Activated CD8-positive, alpha-beta memory T cell treated with anti-CD3 and anti-CD28 coated beads for 36 hours (primary cell): ENCODE measurements at regions not wholly inside any gene's neighbourhood (a gene's known extent, or its start where the extent isn't known, plus 50 kb on each side); places are given as distances from the start of the nearest gene placed in this dataset.
"Not testable (repeated sequence)": the region's sequence is repeated elsewhere in the genome, so short reads cannot be mapped to it uniquely, and the experiment has no call there.

ENCODE experiments used
- CTCF ChIA-PET: fragments of 350-600 bp; sonication (Branson Sonifier 250); formaldehyde crosslinking; loops from one replicate; lab custom pipeline; 2021; ENCODE audit warnings: antibody characterized with exemption; lab: Charles Lee
- POLR2A ChIA-PET: fragments of 350-600 bp; sonication (Branson Sonifier 250); formaldehyde crosslinking; loops from one replicate; lab custom pipeline; 2021; ENCODE audit warnings: antibody characterized with exemption; lab: Charles Lee

DNA sequence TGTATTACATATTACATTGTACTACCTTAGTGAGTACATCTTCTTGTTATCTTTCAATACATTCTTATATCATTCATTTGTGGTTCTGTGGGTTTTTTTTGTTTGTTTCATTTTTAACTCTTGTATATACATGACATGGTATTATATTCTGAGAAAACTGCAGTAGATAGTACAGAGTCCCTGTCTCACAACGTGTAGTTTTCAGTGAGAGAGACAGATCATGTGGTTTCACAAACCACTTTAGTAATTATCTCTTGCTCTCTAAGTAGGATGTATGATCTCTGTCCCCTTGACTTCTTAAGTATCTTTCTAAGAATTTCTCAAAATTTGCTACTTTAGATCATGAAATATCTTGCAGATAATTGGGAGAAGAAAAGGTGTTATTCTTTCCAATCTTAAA, 745.9 kb upstream of the CDH9 start:
- CTCF ChIA-PET, result no interaction called here
- POLR2A ChIA-PET, result no interaction called here

DNA sequence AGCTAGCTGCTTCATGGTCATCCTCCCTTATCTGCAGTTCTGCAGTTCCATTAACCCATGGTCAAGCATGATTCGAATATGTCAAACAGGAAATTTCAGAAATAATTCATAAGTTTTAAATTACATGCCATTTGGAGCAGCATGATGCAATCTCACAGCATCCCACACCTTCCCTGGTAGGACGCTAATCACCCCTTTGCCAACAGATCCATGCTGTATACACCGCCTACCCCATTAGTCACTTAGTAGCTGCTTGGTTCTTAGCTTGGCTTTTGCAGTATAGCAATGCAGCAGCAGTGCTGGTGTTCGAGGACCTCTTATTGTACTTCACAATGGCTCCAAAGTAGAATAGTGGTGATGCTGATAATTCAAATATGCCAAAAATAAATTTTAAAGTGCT, 739.7 kb upstream of the CDH9 start:
- ChIA-PET POLR2A (no interaction called here), CTCF (no interaction called here)

DNA sequence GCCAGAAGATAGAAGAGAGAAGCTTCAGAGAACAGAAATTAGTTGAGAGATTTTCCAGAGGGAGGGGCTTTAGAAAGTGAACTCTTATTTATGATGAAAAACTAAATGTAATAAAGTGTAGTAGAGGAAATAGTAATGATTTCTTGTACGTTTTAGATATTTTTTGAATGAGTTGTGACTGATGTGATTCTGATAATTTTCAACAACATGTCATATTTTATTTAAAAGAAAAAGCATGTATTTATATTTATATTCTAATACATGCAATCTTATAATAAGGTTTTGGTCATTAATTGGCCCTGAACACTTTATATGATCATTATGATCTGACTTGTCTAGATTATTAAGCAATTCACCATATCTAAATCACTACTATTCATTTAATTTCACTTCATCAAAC, 735.2 kb upstream of the CDH9 start:
- ChIA-PET POLR2A (no interaction called here), CTCF (no interaction called here)

DNA sequence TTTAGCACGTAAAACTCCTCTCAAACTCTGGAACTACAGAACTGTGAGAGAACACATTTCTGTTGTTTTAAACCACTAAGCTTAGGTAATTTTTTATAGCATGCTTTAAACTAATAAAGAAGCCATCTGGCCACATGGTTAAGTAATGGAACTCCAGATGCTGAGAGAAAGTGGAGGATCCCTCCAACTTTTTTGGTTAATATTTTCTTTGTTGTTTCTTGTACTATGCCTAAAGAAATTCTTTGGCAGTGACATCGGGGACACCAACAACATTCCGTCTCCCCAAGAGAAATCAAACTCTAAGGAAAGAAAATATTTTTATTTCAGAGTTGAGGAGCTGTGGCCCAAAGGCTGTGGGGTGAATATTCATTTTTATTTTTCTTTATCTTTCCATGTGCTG, 734.8 kb upstream of the CDH9 start:
- ChIA-PET CTCF (no interaction called here), POLR2A (no interaction called here)

DNA sequence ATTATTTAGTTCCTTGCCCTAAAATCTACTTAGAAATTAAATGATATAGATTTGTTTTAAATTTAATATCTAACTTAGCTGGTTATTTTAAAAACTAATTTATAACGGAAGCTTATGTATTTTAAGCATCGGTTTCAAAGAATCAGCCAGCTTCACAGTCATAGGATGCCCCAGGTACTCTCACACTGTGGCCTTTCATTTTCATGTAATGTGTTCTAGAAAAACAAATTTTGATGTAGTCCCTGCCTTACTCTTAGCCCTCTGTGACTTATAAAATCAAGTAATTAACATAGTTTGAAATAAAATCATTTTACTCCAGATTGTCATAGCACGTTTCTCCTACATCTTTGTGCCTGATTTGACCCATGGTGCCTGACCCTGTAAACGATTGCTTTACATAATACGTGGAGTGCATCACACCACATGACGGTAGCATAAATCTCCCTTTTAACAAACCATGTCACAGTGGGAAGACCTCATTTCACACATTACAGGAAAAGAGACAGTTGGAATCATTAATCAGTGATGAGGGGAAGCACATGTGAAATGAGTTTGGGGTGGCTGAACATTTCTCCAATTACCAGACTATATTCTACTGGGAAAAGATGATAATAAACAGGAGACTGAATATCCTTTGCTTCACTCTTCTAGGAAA, 731.5 kb upstream of the CDH9 start:
- POLR2A ChIA-PET, result no interaction called here
- CTCF ChIA-PET, result no interaction called here

DNA sequence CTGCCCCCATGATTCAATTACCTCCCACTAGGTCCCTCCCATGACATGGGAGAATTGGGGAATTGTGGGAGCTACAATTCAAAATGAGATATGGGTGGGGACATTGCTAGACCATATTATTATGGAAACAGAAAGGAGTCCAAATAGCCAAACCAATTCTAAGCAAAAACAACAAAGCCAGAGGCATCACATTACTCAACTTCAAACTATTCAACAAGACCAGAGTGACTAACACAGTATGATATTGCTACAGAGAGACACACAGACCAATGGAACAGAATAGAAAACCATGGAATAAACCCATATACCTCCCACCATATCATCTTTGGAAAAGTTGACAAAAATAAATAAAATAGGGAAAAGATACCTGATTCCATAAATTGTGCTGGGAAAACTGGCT, 710.5 kb upstream of the CDH9 start:
- POLR2A ChIA-PET, result no interaction called here
- CTCF ChIA-PET, result no interaction called here

DNA sequence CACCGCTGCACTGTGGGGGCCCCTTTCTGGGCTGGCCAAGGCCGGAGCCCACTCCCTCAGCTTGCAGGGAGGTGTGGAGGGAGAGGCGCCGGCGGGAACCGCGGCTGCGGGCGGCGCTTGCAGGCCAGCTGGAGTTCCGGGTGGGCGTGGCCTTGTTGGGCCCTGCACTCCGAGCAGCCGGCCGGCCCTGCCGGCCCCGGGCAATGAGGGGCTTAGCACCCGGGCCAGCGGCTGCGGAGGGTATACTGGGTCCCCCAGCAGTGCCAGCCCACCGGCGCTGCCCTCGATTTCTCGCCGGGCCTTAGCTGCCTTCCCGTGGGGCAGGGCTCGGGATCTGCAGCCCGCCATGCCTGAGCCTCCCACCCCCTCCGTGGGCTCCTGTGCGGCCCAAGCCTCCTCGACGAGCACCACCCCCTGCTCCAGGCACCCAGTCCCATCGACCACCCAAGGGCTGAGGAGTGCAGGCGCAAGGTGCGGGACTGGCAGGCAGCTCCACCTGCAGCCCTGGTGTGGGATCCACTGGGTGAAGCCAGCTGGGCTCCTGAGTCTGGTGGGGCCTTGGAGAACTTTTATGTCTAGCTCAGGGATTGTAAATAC, 705.1 kb upstream of the CDH9 start:
- CTCF ChIA-PET, POLR2A ChIA-PET: not testable (repeated sequence)

DNA sequence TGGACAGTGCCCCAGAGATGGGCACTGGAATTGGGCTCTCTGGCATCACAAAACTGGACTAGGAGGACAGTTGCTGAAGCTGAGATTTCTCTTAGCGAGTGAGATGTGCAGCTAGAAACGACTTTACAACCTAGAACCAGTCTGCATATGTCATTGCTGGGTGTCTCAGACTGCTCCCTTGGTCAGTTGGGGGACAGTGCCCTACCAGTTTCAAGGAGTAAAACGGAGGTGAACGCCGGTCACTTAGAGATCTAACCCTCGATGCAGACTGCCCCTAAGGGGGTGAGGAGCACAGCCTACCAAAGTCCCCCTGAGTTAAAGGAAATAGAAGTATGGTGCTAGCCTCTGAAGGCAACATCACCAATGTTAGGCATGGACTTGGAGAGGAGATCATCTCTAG, 704.4 kb upstream of the CDH9 start:
- ChIA-PET POLR2A (no interaction called here), CTCF (no interaction called here)

DNA sequence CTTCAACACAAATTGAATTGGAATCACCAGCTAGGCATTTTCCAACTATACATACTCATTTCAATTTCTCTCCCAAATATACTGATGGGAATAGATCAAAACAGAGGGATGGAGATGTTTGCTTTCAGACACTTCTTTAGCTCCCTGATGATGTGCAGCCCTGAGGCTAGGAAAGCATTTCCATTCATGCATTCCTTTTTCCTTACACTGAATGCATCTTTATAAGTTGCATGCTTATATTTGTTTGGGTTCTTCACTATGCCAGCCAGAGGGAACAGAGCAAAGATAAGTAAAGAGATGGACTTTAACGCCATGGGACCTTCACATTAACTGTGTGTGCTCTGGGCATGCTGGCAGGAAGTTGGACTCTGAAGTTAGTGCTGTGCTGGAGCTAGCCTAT, 696.5 kb upstream of the CDH9 start:
- ChIA-PET POLR2A (no interaction called here), CTCF (no interaction called here)

DNA sequence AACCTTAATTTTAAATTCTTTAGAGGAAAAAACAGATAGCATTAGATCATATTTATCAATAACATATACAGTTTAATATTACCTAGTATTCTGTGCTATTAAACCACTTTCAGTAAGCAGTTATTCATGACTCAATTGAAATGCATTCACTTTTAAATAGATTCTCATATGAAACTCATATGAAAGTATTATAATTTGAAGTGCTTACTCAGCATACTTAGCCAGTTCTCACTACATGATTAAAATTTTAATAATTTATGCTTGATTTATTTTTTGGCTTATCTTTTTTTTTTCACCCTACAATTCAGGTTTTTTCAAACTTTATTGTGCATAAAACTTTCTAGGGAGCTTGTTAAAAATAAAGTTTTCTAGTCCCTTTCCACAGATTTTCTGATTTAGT, 694.9 kb upstream of the CDH9 start:
- ChIA-PET CTCF (no interaction called here), POLR2A (no interaction called here)

DNA sequence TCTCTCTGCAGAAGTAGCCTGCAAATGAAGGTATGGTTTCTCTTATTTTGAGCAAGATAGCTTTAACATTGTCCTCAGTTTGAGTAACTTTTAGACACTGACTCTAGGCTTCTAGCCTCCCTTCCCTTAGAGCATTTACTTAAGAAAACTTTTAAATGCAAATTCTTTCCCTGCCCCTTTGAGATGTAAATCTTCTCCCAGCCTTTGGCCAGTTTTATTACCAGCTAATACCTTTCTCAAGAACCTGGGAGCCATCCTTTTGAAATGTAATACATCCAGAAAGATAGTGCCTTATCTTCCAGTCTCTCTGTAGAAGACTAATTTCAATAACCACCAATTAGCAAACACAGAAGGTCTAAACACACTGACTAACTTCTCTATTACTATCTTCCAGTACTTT, 688.9 kb upstream of the CDH9 start:
- CTCF ChIA-PET, result no interaction called here
- POLR2A ChIA-PET, result no interaction called here

DNA sequence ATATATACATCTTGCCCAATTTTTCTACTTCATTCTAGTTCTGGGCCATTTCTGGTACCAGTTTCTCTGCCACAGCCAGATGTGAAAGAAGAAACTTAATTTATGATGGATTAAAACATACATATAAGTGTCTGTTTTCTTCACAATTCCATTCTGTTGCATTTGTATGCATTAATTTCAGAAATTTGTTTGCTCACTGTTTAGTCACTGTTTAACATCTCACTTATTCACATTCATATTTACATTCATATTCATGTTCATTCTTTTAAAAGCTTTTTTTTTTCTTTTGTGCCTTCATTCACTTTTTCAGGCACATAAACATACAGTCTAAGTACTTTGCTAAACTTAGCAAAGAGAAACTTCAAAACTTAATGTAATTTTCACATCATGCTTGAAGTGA, 684.0 kb upstream of the CDH9 start:
- ChIA-PET POLR2A (no interaction called here), CTCF (no interaction called here)

DNA sequence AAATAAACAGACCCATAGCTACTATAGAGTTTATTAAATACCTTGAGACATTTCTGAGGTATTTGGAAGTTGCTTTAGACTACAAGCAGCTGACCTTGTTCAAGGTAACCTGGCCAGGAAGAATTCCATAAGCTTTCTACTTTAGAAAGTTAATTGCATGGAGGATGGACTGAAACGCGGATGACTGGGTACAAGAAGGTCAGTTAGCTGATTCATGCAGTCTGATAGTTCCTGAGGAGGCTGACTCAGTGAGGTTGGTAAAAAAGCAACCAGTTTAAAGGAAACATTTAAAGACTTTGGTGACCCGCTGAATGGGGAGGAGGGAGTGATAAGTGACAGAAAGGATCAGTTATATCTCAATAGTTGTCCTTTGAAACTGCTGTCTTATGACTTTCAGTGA, 670.1 kb upstream of the CDH9 start:
- CTCF ChIA-PET, result no interaction called here
- POLR2A ChIA-PET, result no interaction called here

DNA sequence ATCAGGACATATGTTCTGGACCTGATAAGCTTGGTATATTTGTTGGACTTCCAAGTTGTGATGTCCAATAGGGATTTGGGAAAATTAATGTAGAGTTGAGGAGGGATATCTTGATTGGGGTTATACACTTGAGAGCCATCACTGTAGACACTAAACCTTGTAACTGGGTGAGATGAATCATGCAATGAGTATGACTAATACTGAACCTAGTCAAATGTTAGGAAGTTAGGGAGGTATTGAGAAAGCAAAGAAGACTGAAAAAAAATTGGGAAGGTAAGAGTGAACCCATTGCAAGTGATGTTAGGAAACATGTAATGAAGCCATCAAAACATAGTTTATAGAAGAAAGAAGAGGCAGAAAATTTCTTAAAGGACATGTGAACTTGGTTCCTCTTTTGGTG, 668.4 kb upstream of the CDH9 start:
- POLR2A ChIA-PET, result no interaction called here
- CTCF ChIA-PET, result no interaction called here

DNA sequence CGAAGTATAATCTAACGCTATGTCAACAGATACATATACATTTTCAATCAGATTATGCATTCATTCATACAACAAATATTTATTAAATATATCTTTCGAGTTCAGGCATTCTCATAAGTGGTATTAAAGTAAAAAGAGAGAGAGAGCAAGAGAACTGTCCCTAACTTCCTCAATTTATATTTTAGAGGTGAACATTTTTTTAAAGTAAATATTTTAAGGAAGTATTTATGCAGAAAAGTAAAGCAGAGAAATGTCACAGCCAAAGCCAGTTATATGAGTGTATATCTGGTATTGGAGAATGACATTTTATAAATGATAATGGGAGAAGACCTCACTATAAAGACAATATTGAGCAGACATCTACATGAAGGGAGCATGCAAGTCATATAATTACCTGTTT, 667.3 kb upstream of the CDH9 start:
- CTCF ChIA-PET, result no interaction called here
- POLR2A ChIA-PET, result no interaction called here

DNA sequence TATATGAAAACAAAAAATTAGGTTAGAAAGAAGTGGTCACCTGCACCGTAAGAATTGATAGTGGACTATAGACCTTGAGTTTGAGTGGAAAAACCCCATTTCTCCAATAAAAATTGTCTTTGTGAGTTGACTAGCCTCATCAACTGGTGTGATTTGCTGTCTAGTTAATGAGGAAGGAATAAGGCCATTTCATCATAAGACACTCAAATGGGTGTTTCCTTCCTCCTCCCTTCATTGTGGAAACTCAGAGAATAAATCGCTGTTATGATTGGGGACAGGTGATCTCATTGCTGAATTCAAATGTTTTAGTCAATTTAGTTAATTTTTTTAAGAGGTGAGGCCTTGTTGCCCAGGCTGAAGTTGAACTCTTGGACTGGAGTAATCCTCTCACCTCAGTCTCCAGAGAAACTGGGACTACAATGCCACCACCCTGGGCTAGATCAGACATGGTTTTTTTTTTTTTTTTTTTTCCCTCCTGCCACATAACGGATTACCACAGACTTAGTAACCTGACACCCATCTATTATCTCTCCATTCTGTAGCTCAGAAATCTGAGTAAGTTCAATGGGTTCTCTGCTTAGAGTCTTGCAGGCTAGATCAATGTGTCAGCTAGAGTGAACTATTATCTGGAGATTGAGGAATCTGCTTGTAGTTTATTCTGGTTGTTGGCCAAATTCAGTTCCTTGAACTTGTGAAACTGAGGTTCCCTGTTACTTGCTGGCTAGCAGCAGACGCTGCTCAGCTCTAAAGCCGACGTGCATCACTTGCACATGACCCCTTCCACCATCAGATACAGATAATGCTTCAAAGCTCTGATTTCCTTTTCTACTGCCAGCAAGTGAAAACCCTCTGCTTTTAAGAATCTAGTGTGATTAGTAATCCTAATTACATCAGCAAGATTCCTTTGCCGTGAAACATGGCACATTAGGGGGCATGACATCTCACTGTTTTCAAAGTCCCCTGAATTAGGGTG, 663.8 kb upstream of the CDH9 start:
- ChIA-PET POLR2A (no interaction called here), CTCF (no interaction called here)

DNA sequence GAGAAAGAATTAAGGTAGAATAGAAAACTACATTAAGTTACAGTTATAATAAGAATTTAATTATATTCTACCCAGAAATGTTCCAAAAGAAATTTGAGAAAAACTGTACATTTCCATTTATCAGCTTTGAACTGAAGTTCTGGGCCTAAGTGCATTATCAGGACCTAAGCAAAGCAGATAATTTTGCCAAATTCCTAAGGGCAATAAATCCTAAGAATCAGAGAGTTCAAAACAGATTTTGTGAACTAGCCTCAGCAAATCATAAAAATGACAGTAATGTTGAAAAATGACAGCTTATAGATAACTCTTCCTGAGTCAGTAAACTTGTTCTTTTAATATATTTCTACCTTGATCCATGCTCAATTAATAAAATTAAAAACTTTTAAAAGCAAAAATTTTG, 662.1 kb upstream of the CDH9 start:
- ChIA-PET CTCF (no interaction called here), POLR2A (no interaction called here)

DNA sequence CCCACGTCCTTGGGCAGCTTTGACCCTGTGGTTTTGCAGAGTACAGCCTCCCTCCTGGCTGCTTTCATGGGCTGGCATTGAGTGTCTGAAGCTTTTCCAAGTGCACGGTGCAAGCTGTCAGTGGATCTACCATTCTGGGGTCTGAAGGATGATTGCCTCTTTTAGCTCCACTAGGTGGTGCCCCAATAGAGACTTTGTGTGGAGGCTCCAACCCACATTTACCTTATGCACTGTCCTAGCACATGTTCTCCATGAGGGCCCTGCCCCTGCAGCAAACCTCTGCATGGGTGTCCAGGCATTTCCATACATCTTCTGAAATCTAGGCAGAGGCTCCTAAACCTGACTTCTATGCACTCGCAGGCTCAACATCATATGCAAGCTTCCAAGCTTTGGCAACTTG, 644.2 kb upstream of the CDH9 start:
- POLR2A ChIA-PET, result no interaction called here
- CTCF ChIA-PET, result no interaction called here

DNA sequence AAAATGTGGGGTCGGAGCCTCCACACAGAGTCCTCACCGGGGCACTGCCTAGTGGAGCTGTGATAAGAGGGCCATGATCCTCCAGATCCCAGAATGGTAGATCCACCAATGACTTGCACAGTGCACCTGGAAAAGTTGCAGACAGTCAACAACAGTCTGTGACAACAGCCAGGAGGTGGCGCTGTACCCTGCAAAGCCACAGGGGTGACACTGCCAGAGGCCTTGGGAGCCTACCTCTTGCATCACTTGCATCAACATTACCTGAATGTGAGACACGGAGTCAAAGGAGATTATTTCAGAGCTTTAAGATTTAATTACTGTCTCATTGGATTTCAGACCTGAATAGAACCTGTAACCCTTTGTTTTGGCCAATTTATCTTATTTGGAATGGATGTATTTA, 614.1 kb upstream of the CDH9 start:
- ChIA-PET CTCF (no interaction called here), POLR2A (no interaction called here)

DNA sequence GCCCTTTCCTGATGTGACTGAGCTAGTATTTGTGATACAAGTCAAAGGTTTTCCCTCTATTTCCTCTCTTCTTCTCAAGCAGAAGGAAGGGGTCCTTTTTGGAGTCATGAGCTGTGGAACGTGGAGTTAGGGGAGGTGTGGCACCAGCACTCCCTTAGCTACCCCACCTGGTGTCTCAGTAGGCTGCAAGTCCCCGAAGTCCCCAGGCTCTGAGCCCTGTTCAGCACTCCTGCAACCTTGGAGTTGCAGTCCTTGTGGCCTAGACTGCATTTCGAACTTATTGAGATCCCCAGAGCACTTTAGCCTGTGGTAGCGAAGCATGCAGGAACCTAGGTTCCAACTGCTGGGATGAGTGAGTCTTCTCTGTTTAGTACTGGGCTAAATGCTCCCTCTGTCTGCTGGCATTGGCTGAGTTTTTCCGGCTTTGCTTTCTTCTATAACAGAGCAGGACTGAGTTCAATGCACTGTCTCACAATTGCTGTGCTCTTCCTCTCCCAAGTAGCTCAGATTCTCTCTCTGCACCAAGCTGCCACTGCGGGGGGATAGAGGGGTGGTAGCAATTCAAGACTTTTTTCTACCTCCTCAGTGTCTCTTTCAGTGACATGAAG, 600.7 kb upstream of the CDH9 start:
- POLR2A ChIA-PET, result no interaction called here
- CTCF ChIA-PET, result no interaction called here

DNA sequence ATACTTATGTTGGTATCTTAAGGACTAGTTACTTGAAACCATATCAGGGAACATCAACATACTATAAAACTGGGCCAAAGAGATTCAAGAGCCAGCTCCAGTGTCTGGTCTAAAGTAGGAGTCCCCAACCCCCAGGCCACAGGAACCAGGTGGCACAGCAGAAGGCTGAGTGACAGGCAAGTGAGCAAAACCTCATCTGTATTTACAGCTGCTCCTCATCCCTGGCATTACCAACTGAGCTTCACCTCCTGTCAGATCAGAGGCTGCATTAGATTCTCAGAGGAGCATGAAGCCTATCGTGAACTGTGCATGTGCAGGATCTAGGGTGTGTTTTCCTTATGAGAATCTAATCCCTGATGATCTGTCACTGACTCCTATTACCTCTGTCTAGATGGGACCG, 581.6 kb upstream of the CDH9 start:
- POLR2A ChIA-PET, result no interaction called here
- CTCF ChIA-PET, result no interaction called here
